ENCODE measurements at regions not wholly inside any gene's neighbourhood (a gene's known extent, or its start where the extent isn't known, plus 50 kb on each side); places are given as distances from the start of the nearest gene placed in this dataset.

DNA sequence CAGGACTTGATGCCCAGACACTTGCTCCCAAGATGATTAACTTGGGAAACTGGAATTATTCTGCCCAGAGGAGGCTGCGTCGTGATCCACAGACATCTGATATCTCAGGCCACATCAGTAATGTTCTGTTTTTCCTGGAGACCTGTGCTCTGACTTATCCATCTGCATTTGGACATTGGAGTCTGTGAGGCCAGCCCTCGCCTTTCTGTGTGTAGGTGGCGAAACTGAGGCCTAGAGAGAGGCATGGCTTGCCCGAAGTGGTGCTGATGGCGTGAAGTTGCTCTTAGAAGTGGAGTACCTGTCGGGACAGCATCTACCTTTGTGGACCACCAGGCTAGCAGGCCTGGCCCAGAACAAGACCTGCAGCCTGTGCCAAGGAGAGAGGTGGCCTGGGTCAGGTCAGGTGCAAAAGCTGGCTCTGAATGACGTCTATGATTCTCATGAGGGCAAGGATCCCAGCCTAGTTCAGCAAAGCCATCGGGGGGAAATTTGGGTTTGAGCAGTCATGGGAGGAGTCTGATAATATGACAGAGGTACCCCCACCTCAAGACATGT is 186.8 kb upstream of the ZNF469 start:
- ChIA-PET CTCF (ENCODE audit: low intra/inter-chr PET ratio) (no interaction called here), POLR2A (no interaction called here)
- H3K9me1 ChIP-seq (ENCODE audit: control insufficient read depth, insufficient read depth, low read length) = no peaks in the 10 kb centered on the region
- intact Hi-C loops (cut with micrococcal nuclease) (no loop called here), in situ Hi-C loops (cut with MboI) (no loop called here)
- H3K4me1 ChIP-seq (replicated peaks in 1 of 2; ENCODE audit: control insufficient read depth in 2 of 2, insufficient read depth in 2 of 2, low read length in 2 of 2) = no peaks in the 10 kb centered on the region; a peak in 2 of 5 replicates
- no peaks in the 10 kb centered on the region for H3K9me3 ChIP-seq (replicated peaks; ENCODE audit: control insufficient read depth, insufficient read depth, low read depth, low read length)
- H4K20me1 ChIP-seq (replicated peaks; ENCODE audit: control insufficient read depth, insufficient read depth, low read length) = no peaks in the 10 kb centered on the region
- TF ChIP-seq, protein P1, sequence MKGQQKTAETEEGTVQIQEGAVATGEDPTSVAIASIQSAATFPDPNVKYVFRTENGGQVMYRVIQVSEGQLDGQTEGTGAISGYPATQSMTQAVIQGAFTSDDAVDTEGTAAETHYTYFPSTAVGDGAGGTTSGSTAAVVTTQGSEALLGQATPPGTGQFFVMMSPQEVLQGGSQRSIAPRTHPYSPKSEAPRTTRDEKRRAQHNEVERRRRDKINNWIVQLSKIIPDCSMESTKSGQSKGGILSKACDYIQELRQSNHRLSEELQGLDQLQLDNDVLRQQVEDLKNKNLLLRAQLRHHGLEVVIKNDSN (CRISPR knock-in tag; IDR thresholded peaks at IDR 0.05) = no peak
- no peak for TF ChIP-seq MTA2 (IDR thresholded peaks at IDR 0.05; ENCODE audit: low read depth)
- no peak for TF ChIP-seq HDGF (IDR thresholded peaks at IDR 0.05)
- no peak for TF ChIP-seq CEBPG (CRISPR knock-in tag; IDR thresholded peaks at IDR 0.05)
- TF ChIP-seq CEBPG (tag; conservative IDR thresholded peaks at IDR 0.05 in 1 of 2, IDR thresholded peaks at IDR 0.05 in 1 of 2) = no peak
- no peak for TF ChIP-seq NR2F6 (CRISPR knock-in tag; IDR thresholded peaks at IDR 0.05)
- no peak for TF ChIP-seq ZNF444 (CRISPR knock-in tag; IDR thresholded peaks at IDR 0.05)
- no peak for TF ChIP-seq RCOR1 (IDR thresholded peaks at IDR 0.05; ENCODE audit: borderline replicate concordance in 1 of 2, low read depth in 2 of 2, low read length in 2 of 2)
- TF ChIP-seq, protein P2, sequence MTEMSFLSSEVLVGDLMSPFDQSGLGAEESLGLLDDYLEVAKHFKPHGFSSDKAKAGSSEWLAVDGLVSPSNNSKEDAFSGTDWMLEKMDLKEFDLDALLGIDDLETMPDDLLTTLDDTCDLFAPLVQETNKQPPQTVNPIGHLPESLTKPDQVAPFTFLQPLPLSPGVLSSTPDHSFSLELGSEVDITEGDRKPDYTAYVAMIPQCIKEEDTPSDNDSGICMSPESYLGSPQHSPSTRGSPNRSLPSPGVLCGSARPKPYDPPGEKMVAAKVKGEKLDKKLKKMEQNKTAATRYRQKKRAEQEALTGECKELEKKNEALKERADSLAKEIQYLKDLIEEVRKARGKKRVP (CRISPR knock-in tag; IDR thresholded peaks at IDR 0.05) = no peak
- no peak for TF ChIP-seq CCAR2 (IDR thresholded peaks at IDR 0.05; ENCODE audit: low read depth, low read length)
- no peak for TF ChIP-seq CBX3 (IDR thresholded peaks at IDR 0.05; ENCODE audit: borderline replicate concordance in 1 of 2, low read length in 2 of 2)
- TF ChIP-seq POLR2H (tag; IDR thresholded peaks at IDR 0.05; ENCODE audit: low read depth) = no peak
- TF ChIP-seq ZBTB17 (CRISPR knock-in tag; IDR thresholded peaks at IDR 0.05) = no peak
- TF ChIP-seq NR1H2 (CRISPR knock-in tag; IDR thresholded peaks at IDR 0.05) = no peak
- TF ChIP-seq, protein P3, sequence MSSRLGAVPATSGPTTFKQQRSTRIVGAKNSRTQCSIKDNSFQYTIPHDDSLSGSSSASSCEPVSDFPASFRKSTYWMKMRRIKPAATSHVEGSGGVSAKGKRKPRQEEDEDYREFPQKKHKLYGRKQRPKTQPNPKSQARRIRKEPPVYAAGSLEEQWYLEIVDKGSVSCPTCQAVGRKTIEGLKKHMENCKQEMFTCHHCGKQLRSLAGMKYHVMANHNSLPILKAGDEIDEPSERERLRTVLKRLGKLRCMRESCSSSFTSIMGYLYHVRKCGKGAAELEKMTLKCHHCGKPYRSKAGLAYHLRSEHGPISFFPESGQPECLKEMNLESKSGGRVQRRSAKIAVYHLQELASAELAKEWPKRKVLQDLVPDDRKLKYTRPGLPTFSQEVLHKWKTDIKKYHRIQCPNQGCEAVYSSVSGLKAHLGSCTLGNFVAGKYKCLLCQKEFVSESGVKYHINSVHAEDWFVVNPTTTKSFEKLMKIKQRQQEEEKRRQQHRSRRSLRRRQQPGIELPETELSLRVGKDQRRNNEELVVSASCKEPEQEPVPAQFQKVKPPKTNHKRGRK (tag; IDR thresholded peaks at IDR 0.05) = no peak
- TF ChIP-seq, protein P4, sequence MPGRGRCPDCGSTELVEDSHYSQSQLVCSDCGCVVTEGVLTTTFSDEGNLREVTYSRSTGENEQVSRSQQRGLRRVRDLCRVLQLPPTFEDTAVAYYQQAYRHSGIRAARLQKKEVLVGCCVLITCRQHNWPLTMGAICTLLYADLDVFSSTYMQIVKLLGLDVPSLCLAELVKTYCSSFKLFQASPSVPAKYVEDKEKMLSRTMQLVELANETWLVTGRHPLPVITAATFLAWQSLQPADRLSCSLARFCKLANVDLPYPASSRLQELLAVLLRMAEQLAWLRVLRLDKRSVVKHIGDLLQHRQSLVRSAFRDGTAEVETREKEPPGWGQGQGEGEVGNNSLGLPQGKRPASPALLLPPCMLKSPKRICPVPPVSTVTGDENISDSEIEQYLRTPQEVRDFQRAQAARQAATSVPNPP (IDR thresholded peaks at IDR 0.05; ENCODE audit: borderline replicate concordance, insufficient read depth, insufficient read length) = no peak
- no peak for TF ChIP-seq MBD2 (IDR thresholded peaks at IDR 0.05; ENCODE audit: borderline replicate concordance, low read depth)
- TF ChIP-seq TGIF2 (CRISPR knock-in tag; IDR thresholded peaks at IDR 0.05) = no peak
- no peak overlapping the region for H3K27ac ChIP-seq (ENCODE audit: extremely low read depth, low read depth, low read length)
- no peak overlapping the region for H3K4me3 ChIP-seq
- DNase-seq (ENCODE audit: extremely low read depth in 1 of 4, low spot score in 3 of 4) (no peak), FAIRE-seq (no peak), ATAC-seq (no peak)
- 9% methylated on average over 9 of the region's 9 CpGs for WGBS (ENCODE audit: insufficient coverage, low coverage, missing lambda C conversion rate)
- H3K36me3 ChIP-seq (ENCODE audit: control insufficient read depth, insufficient read depth, low read length) = no peaks in the 10 kb centered on the region
- H2AFZ ChIP-seq (ENCODE audit: low read depth, low read length) = no peak overlapping the region
- no peaks in the 10 kb centered on the region for H3K79me2 ChIP-seq (ENCODE audit: control insufficient read depth, insufficient read depth, low read length)
- no peak overlapping the region for H3K4me2 ChIP-seq (ENCODE audit: insufficient read depth, low read length)
- no TSS peak for BruUV-seq (replicated peaks)
- no peak overlapping the region for H3K9ac ChIP-seq (ENCODE audit: insufficient read depth in 1 of 2, low read depth in 2 of 2, low read length in 2 of 2)
- peaks cover 11 to 62% of the 10 kb centered on the region in 2 experiments; a peak in 3 of 5 replicates for H3K27me3 ChIP-seq (ENCODE audit: control insufficient read depth in 2 of 2, insufficient read depth in 2 of 2, low read length in 2 of 2)

Data from K562 (cell line).